ENCODE measurements at regions not wholly inside any gene's neighbourhood (a gene's known extent, or its start where the extent isn't known, plus 50 kb on each side); places are given as distances from the start of the nearest gene placed in this dataset.

GRCh38 chr12:77210724-77211123 is 145.4 kb upstream of the E2F7 start:
- no peak for DNase-seq (ENCODE audit: low read depth)

GRCh38 chr12:77204083-77204482 is 138.7 kb upstream of the E2F7 start:
- no peak for DNase-seq (ENCODE audit: low read depth)
- H3K4me3 ChIP-seq (ENCODE audit: low read depth, low read length): no peak overlapping the region
- no peak for TF ChIP-seq CTCF (IDR thresholded peaks at IDR 0.05; ENCODE audit: control insufficient read depth, extremely low read depth, insufficient read depth)

More at GRCh38 chr12:77210724-77211123, 145.4 kb upstream of the E2F7 start:
- no peak for TF ChIP-seq CTCF (IDR thresholded peaks at IDR 0.05; ENCODE audit: control insufficient read depth, extremely low read depth, insufficient read depth)
- no peak overlapping the region for H3K4me3 ChIP-seq (ENCODE audit: low read depth, low read length)

- no peak overlapping the region for H3K4me3 ChIP-seq (ENCODE audit: low read depth, low read length)
- TF ChIP-seq CTCF (IDR thresholded peaks at IDR 0.05; ENCODE audit: control insufficient read depth, extremely low read depth, insufficient read depth): no peak
- no peak for DNase-seq (ENCODE audit: low read depth)
Measured at GRCh38 chr12:77202457-77203060, 137.2 kb upstream of the E2F7 start.

- H3K4me3 ChIP-seq (ENCODE audit: low read depth, low read length): no peak overlapping the region
- no peak for DNase-seq (ENCODE audit: low read depth)
Measured at GRCh38 chr12:77189901-77190416, 124.6 kb upstream of the E2F7 start.

GRCh38 chr12:77189458-77189857 is 124.1 kb upstream of the E2F7 start:
- DNase-seq (ENCODE audit: low read depth): no peak
- TF ChIP-seq CTCF (IDR thresholded peaks at IDR 0.05; ENCODE audit: control insufficient read depth, extremely low read depth, insufficient read depth): no peak
- no peak overlapping the region for H3K4me3 ChIP-seq (ENCODE audit: low read depth, low read length)

More at GRCh38 chr12:77189901-77190416, 124.6 kb upstream of the E2F7 start:
- TF ChIP-seq CTCF (IDR thresholded peaks at IDR 0.05; ENCODE audit: control insufficient read depth, extremely low read depth, insufficient read depth): no peak

- H3K4me3 ChIP-seq (ENCODE audit: low read depth, low read length): no peak overlapping the region
- TF ChIP-seq CTCF (IDR thresholded peaks at IDR 0.05; ENCODE audit: control insufficient read depth, extremely low read depth, insufficient read depth): no peak
- DNase-seq (ENCODE audit: low read depth): no peak
Measured at GRCh38 chr12:77179515-77179914, 114.1 kb upstream of the E2F7 start.

GRCh38 chr12:77167801-77168200 is 102.4 kb upstream of the E2F7 start:
- no peak for TF ChIP-seq CTCF (IDR thresholded peaks at IDR 0.05; ENCODE audit: control insufficient read depth, extremely low read depth, insufficient read depth)
- no peak for DNase-seq (ENCODE audit: low read depth)
- no peak overlapping the region for H3K4me3 ChIP-seq (ENCODE audit: low read depth, low read length)

All from LNCaP clone FGC (cell line).